OCI-LY1 (cell line): ENCODE measurements at regions not wholly inside any gene's neighbourhood (a gene's known extent, or its start where the extent isn't known, plus 50 kb on each side); places are given as distances from the start of the nearest gene placed in this dataset.
A peak's percentile ranks its signal among the peaks of the same experiment; 100 is the strongest.

Experiments
- H2AFZ ChIP-seq: fragments of 200-600 bp; sonication (generic), shearing (Covaris generic); 2 replicates; pipeline ENCODE4 v1.6.0; 2014; ENCODE audit warnings: antibody characterized with exemption, mild to moderate bottlenecking, low read length
- H3F3A ChIP-seq: fragments of 200-600 bp; sonication (generic), shearing (Covaris generic); 2 replicates; pipeline ENCODE4 v1.6.0; 2014; ENCODE audit warnings: mild to moderate bottlenecking, antibody characterized with exemption, low read length, moderate library complexity; ENCODE audit not compliant: insufficient read depth
- H3K27ac ChIP-seq: fragments of 200-600 bp; sonication (generic); 2 replicates; pipeline ENCODE4 v1.5.1; 2014; ENCODE audit warnings: low read length, mixed run types, mild to moderate bottlenecking, low read depth; ENCODE audit not compliant: poor library complexity, severe bottlenecking
- H3K27me3 ChIP-seq: fragments of 200-600 bp; sonication (generic); 2 replicates; pipeline ENCODE4 v1.6.0; 2014; ENCODE audit warnings: antibody characterized with exemption, mild to moderate bottlenecking, low read length, moderate library complexity; ENCODE audit not compliant: insufficient read depth
- H3K36me3 ChIP-seq: fragments of 200-600 bp; sonication (generic); 2 replicates; pipeline ENCODE4 v1.6.1; 2014; ENCODE audit warnings: mild to moderate bottlenecking, antibody characterized with exemption, low read length, moderate library complexity, mixed read lengths; ENCODE audit not compliant: insufficient read depth
- H3K4me1 ChIP-seq: fragments of 200-600 bp; sonication (generic); 2 replicates; pipeline ENCODE4 v1.5.1; 2014; ENCODE audit warnings: mild to moderate bottlenecking, low read length, moderate library complexity; ENCODE audit not compliant: insufficient read depth, severe bottlenecking
- H3K4me2 ChIP-seq: fragments of 200-600 bp; sonication (generic), shearing (Covaris generic); 2 replicates; pipeline ENCODE4 v1.6.1; 2014; ENCODE audit warnings: low read length
- H3K4me3 ChIP-seq: fragments of 200-600 bp; sonication (generic); 2 replicates; pipeline ENCODE4 v1.5.1; 2014; ENCODE audit warnings: low read length, low read depth, mild to moderate bottlenecking, mixed read lengths; ENCODE audit not compliant: poor library complexity, severe bottlenecking
- H3K79me2 ChIP-seq: fragments of 200-600 bp; shearing (Covaris generic); 2 replicates; pipeline ENCODE4 v1.6.1; 2016; ENCODE audit warnings: mixed run types, low read length, mixed read lengths; ENCODE audit not compliant: insufficient read depth
- H3K9ac ChIP-seq: fragments of 200-600 bp; sonication (generic), shearing (Covaris generic); 2 replicates; pipeline ENCODE4 v1.6.1; 2014; ENCODE audit warnings: mild to moderate bottlenecking, low read length, mixed read lengths
- H3K9me2 ChIP-seq: fragments of 200-600 bp; sonication (generic), shearing (Covaris generic); 2 replicates; pipeline ENCODE4 v1.6.1; 2014; ENCODE audit warnings: low read depth, mild to moderate bottlenecking, low read length, mixed read lengths
- H3K9me3 ChIP-seq: fragments of 200-600 bp; shearing (Covaris generic); 2 replicates; pipeline ENCODE4 v1.6.1; 2014; ENCODE audit warnings: low read length, mixed read lengths
- H4K20me1 ChIP-seq: fragments of 200-600 bp; sonication (generic), shearing (Covaris generic); 2 replicates; pipeline ENCODE4 v1.6.0; 2016; ENCODE audit warnings: mild to moderate bottlenecking, low read length; ENCODE audit not compliant: insufficient read depth
- CTCF ChIP-seq: fragments of 200-600 bp; sonication (generic), shearing (Covaris generic); IDR thresholded peaks from 2 replicates; pipeline ENCODE4 v1.5.1; 2017; ENCODE audit warnings: mild to moderate bottlenecking, antibody characterized with exemption, low read length, moderate library complexity, mixed read lengths
- EZH2 ChIP-seq: fragments of 200-600 bp; sonication (generic), shearing (Covaris generic); IDR thresholded peaks from 2 replicates; pipeline ENCODE4 v1.8.0; 2017; ENCODE audit warnings: borderline replicate concordance, mixed run types, mild to moderate bottlenecking, antibody characterized with exemption, low read length, moderate library complexity, mixed read lengths

GRCh38 chr10:14397066-14397465 is 66.3 kb upstream of the FRMD4A start:
- H3K27me3 ChIP-seq: no peaks in the 10 kb centered on the region
- no peak overlapping the region for H3K27ac ChIP-seq
- H3K9me3 ChIP-seq: no peaks in the 10 kb centered on the region
- no peak overlapping the region for H3K9ac ChIP-seq
- H4K20me1 ChIP-seq: no peaks in the 10 kb centered on the region
- no peaks in the 10 kb centered on the region for H3F3A ChIP-seq
- no peak overlapping the region for H3K4me2 ChIP-seq
- no peak overlapping the region for H3K4me3 ChIP-seq
- H3K36me3 ChIP-seq: no peaks in the 10 kb centered on the region
- no peaks in the 10 kb centered on the region for H3K79me2 ChIP-seq
- H3K4me1 ChIP-seq: no peaks in the 10 kb centered on the region
- H2AFZ ChIP-seq: no peak overlapping the region
- no peaks in the 10 kb centered on the region for H3K9me2 ChIP-seq
- TF ChIP-seq CTCF (no peak), EZH2 (no peak)

DNA sequence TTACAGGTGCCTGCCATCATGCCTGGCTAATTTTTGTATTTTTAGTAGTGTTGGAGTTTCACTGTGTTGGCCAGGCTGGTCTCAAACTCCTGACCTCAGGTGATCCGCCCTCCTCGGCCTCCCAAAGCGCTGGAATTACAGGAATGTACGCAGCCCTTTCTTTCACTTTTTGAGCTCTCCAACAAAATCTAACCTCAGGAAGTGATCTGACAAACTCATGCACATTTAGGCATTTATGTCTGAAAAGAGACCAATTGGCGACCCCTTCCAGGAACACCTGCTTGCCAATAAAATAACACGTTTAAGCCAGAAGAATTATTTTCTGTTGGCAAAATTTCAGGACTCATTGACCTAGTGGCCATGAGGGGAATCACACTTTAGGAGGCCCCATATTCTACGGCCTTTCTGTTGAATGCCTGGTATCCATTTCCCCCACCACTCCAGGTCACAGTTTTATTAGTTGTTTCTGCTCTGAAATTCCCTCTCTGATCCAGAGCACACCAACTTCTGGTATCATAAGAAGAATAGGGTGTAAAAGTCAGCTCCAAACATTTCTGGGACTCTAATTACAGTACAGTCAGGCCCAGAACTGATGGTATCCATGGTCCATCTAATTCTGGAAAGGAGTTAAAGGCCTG is 65.8 kb upstream of the FRMD4A start:
- peak; percentile 26; the same call in 1 of the 2 replicates for TF ChIP-seq CTCF
- no peak for TF ChIP-seq EZH2
- Histone ChIP-seq H3K79me2 (no peaks in the 10 kb centered on the region), H3K9me2 (no peaks in the 10 kb centered on the region), H3K4me1 (no peaks in the 10 kb centered on the region), H3K4me2 (no peak overlapping the region), H3K27me3 (no peaks in the 10 kb centered on the region), H3K9me3 (no peaks in the 10 kb centered on the region), H3K36me3 (no peaks in the 10 kb centered on the region), H3K27ac (no peak overlapping the region), H4K20me1 (no peaks in the 10 kb centered on the region), H2AFZ (no peak overlapping the region), H3F3A (no peaks in the 10 kb centered on the region), H3K9ac (no peak overlapping the region), H3K4me3 (no peak overlapping the region)

- no peak overlapping the region for H3K4me3 ChIP-seq
- H3K27ac ChIP-seq: no peak overlapping the region
- H3K27me3 ChIP-seq: no peaks in the 10 kb centered on the region
- no peak overlapping the region for H3K4me2 ChIP-seq
- H3K9me3 ChIP-seq: no peaks in the 10 kb centered on the region
- no peak for TF ChIP-seq EZH2
- TF ChIP-seq CTCF: no peak
- H4K20me1 ChIP-seq: no peaks in the 10 kb centered on the region
- H3K9me2 ChIP-seq: no peaks in the 10 kb centered on the region
- H3K4me1 ChIP-seq: no peaks in the 10 kb centered on the region
- no peaks in the 10 kb centered on the region for H3F3A ChIP-seq
- H3K79me2 ChIP-seq: no peaks in the 10 kb centered on the region
- H3K9ac ChIP-seq: no peak overlapping the region
- no peaks in the 10 kb centered on the region for H3K36me3 ChIP-seq
- no peak overlapping the region for H2AFZ ChIP-seq
These were observed 63.5 kb upstream of the FRMD4A start for GRCh38 chr10:14394179-14394578.
